ENCODE measurements at regions not wholly inside any gene's neighbourhood (a gene's known extent, or its start where the extent isn't known, plus 50 kb on each side); places are given as distances from the start of the nearest gene placed in this dataset.

GRCh38 chr17:71409712-71410111 lies 711.1 kb upstream of the SOX9 start:
- no peak for TF ChIP-seq CTCF (IDR thresholded peaks at IDR 0.05; ENCODE audit: insufficient read depth, low read length)
- TF ChIP-seq POLR2AphosphoS5 (IDR thresholded peaks at IDR 0.05; ENCODE audit: low read depth), result no peak
- no peak for TF ChIP-seq REST (IDR thresholded peaks at IDR 0.05; ENCODE audit: insufficient replicate concordance, low read depth)
- TF ChIP-seq GABPA (IDR thresholded peaks at IDR 0.05; ENCODE audit: low read depth), result no peak

Measured in HL-60 (cell line).